ENCODE measurements at regions not wholly inside any gene's neighbourhood (a gene's known extent, or its start where the extent isn't known, plus 50 kb on each side); places are given as distances from the start of the nearest gene placed in this dataset.

DNA sequence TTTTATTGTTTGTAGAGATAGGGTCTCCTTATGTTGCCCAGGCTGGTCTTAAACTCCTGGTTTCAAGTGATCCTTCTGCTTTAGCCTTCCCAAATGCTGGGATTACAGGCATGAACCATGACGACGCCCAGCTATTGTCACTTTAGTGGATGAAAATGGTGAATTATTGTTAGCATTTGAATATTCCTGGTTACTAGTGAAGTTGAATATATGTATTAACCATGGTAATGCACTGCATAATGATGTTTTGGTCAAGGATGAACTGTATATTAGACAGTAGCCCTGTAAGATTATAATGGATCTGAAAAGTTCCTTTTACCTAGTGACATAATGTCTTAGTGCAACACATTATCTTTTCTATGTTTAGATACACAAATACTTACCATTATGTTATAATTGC, 50.4 kb upstream of the KCNAB1 start:
- Histone ChIP-seq H3K9me3 (replicated peaks; ENCODE audit: insufficient read depth, low read length) (no peaks in the 10 kb centered on the region), H3K36me3 (replicated peaks; ENCODE audit: insufficient read depth, low read length) (no peaks in the 10 kb centered on the region), H3K4me3 (ENCODE audit: low read length) (no peak overlapping the region), H2AFZ (ENCODE audit: low read length) (no peak overlapping the region), H3K9ac (ENCODE audit: low read length) (no peak overlapping the region), H3F3A (ENCODE audit: insufficient read depth, low read length) (no peaks in the 10 kb centered on the region), H3K79me2 (ENCODE audit: low read length) (no peaks in the 10 kb centered on the region), H4K20me1 (ENCODE audit: insufficient read depth, low read length) (no peaks in the 10 kb centered on the region), H3K27ac (ENCODE audit: low read length) (no peak overlapping the region), H3K4me2 (ENCODE audit: low read depth, low read length) (no peak overlapping the region), H3K9me2 (replicated peaks; ENCODE audit: insufficient read depth, low read length) (no peaks in the 10 kb centered on the region), H3K4me1 (ENCODE audit: low read length) (no peaks in the 10 kb centered on the region), H3K27me3 (replicated peaks; ENCODE audit: insufficient read depth, low read length) (no peaks in the 10 kb centered on the region)
- TF ChIP-seq EZH2phosphoT487 (IDR thresholded peaks at IDR 0.05; ENCODE audit: low read length) (no peak), EZH2 (optimal IDR thresholded peaks at IDR 0.05; ENCODE audit: low read depth, low read length) (no peak)
- TF ChIP-seq, protein P1, sequence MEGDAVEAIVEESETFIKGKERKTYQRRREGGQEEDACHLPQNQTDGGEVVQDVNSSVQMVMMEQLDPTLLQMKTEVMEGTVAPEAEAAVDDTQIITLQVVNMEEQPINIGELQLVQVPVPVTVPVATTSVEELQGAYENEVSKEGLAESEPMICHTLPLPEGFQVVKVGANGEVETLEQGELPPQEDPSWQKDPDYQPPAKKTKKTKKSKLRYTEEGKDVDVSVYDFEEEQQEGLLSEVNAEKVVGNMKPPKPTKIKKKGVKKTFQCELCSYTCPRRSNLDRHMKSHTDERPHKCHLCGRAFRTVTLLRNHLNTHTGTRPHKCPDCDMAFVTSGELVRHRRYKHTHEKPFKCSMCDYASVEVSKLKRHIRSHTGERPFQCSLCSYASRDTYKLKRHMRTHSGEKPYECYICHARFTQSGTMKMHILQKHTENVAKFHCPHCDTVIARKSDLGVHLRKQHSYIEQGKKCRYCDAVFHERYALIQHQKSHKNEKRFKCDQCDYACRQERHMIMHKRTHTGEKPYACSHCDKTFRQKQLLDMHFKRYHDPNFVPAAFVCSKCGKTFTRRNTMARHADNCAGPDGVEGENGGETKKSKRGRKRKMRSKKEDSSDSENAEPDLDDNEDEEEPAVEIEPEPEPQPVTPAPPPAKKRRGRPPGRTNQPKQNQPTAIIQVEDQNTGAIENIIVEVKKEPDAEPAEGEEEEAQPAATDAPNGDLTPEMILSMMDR (IDR thresholded peaks at IDR 0.05; ENCODE audit: low read length) = no peak
- no peak for DNase-seq
